ENCODE measurements at regions not wholly inside any gene's neighbourhood (a gene's known extent, or its start where the extent isn't known, plus 50 kb on each side); places are given as distances from the start of the nearest gene placed in this dataset.

DNA sequence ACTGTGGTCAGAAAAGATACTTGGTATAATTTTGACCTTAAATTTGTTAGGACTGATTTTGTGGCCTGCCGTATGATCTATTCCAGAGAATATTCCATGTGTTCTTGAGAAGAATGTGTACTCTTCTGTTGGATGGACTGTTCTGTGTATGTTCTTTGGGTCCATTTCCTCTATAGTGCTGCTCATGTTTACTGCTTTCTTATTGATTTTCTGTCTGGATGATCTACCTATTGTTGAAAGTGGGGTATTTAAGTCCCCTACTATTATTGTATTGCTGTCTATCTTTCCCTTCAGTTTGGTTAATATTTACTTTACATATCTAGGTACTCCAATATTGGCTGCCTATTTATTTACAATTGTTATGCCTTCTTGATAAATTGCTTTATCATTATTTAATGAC is 298.4 kb downstream of the BCKDHB start:
- no peak for TF ChIP-seq SMC3 (conservative IDR thresholded peaks at IDR 0.05; ENCODE audit: poor library complexity)
- no peak for TF ChIP-seq MXI1 (conservative IDR thresholded peaks at IDR 0.05; ENCODE audit: poor library complexity, severe bottlenecking)
- no peak for TF ChIP-seq CTCF (IDR thresholded peaks at IDR 0.05; ENCODE audit: poor library complexity, severe bottlenecking)
- TF ChIP-seq POLR2AphosphoS5 (IDR thresholded peaks at IDR 0.05) = no peak
- TF ChIP-seq EZH2 (IDR thresholded peaks at IDR 0.05; ENCODE audit: borderline replicate concordance, insufficient read depth, low read length, poor library complexity, severe bottlenecking) = no peak
- no peak for TF ChIP-seq EP300 (conservative IDR thresholded peaks at IDR 0.05; ENCODE audit: poor library complexity, severe bottlenecking)
- TF ChIP-seq TAF1 (IDR thresholded peaks at IDR 0.05; ENCODE audit: low read depth) = no peak
- TF ChIP-seq RAD21 (conservative IDR thresholded peaks at IDR 0.05) = no peak
- TF ChIP-seq, protein P1, sequence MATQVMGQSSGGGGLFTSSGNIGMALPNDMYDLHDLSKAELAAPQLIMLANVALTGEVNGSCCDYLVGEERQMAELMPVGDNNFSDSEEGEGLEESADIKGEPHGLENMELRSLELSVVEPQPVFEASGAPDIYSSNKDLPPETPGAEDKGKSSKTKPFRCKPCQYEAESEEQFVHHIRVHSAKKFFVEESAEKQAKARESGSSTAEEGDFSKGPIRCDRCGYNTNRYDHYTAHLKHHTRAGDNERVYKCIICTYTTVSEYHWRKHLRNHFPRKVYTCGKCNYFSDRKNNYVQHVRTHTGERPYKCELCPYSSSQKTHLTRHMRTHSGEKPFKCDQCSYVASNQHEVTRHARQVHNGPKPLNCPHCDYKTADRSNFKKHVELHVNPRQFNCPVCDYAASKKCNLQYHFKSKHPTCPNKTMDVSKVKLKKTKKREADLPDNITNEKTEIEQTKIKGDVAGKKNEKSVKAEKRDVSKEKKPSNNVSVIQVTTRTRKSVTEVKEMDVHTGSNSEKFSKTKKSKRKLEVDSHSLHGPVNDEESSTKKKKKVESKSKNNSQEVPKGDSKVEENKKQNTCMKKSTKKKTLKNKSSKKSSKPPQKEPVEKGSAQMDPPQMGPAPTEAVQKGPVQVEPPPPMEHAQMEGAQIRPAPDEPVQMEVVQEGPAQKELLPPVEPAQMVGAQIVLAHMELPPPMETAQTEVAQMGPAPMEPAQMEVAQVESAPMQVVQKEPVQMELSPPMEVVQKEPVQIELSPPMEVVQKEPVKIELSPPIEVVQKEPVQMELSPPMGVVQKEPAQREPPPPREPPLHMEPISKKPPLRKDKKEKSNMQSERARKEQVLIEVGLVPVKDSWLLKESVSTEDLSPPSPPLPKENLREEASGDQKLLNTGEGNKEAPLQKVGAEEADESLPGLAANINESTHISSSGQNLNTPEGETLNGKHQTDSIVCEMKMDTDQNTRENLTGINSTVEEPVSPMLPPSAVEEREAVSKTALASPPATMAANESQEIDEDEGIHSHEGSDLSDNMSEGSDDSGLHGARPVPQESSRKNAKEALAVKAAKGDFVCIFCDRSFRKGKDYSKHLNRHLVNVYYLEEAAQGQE (IDR thresholded peaks at IDR 0.05; ENCODE audit: borderline replicate concordance) = no peak
- Histone ChIP-seq H3K4me3 (ENCODE audit: low read length) (no peak overlapping the region), H3K27me3 (ENCODE audit: insufficient read depth, low read depth, low read length) (no peaks in the 10 kb centered on the region)

GRCh38 chr6:80403365-80403764 is 296.9 kb downstream of the BCKDHB start:
- Histone ChIP-seq H3K27ac (ENCODE audit: low read length) (no peak overlapping the region), H2AFZ (ENCODE audit: low read depth, low read length) (no peak overlapping the region), H4K20me1 (ENCODE audit: insufficient read depth) (no peaks in the 10 kb centered on the region), H3K4me2 (ENCODE audit: low read length) (no peak overlapping the region), H3K4me3 (ENCODE audit: low read length) (no peak overlapping the region), H3K36me3 (ENCODE audit: insufficient read depth, low read length) (no peaks in the 10 kb centered on the region), H3K9me2 (ENCODE audit: insufficient read depth, low read length) (no peaks in the 10 kb centered on the region), H3K9me3 (ENCODE audit: low read length) (peaks cover 3% of the 10 kb centered on the region), H3K9ac (ENCODE audit: low read length) (no peak overlapping the region), H3K79me2 (replicated peaks; ENCODE audit: insufficient read depth, low read length) (no peaks in the 10 kb centered on the region), H3F3A (ENCODE audit: insufficient read depth, low read length, poor library complexity, severe bottlenecking) (no peaks in the 10 kb centered on the region), H3K27me3 (ENCODE audit: insufficient read depth, low read depth, low read length) (no peaks in the 10 kb centered on the region)
- TF ChIP-seq MXI1 (conservative IDR thresholded peaks at IDR 0.05; ENCODE audit: poor library complexity, severe bottlenecking) (no peak), RAD21 (conservative IDR thresholded peaks at IDR 0.05) (no peak)

More for the DNA sequence above, 298.4 kb downstream of the BCKDHB start:
- H3K9me3 ChIP-seq (ENCODE audit: low read length) = peaks cover 3% of the 10 kb centered on the region
- no peak overlapping the region for H3K4me2 ChIP-seq (ENCODE audit: low read length)
- no peak overlapping the region for H3K9ac ChIP-seq (ENCODE audit: low read length)
- H3K36me3 ChIP-seq (ENCODE audit: insufficient read depth, low read length) = no peaks in the 10 kb centered on the region
- no peak overlapping the region for H3K27ac ChIP-seq (ENCODE audit: low read length)
- no peak overlapping the region for H2AFZ ChIP-seq (ENCODE audit: low read depth, low read length)
- H3F3A ChIP-seq (ENCODE audit: insufficient read depth, low read length, poor library complexity, severe bottlenecking) = no peaks in the 10 kb centered on the region
- no peaks in the 10 kb centered on the region for H4K20me1 ChIP-seq (ENCODE audit: insufficient read depth)
- no peaks in the 10 kb centered on the region for H3K79me2 ChIP-seq (replicated peaks; ENCODE audit: insufficient read depth, low read length)
- no peaks in the 10 kb centered on the region for H3K9me2 ChIP-seq (ENCODE audit: insufficient read depth, low read length)

DNA sequence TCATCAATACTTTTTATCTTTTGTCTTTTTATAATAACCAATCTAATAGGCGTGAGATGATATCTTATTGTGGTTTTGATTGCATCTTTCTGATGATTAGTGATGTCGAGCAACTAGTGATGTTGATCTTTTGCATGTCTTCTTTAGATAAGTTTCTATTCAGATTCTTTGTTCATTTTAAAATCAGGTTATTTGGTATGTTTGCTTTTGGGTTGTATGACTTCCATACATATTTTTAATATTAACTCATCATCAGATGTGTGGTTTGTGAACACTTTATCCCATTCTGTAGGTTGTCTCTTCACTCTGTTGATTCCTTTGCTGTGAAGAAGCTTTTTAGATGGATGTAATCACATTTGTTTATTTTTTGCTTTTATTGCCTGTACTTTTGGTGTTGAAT is 295.8 kb downstream of the BCKDHB start:
- no peak overlapping the region for H3K27ac ChIP-seq (ENCODE audit: low read length)
- H3K4me2 ChIP-seq (ENCODE audit: low read length) = no peak overlapping the region
- no peak overlapping the region for H2AFZ ChIP-seq (ENCODE audit: low read depth, low read length)
- no peaks in the 10 kb centered on the region for H3K36me3 ChIP-seq (ENCODE audit: insufficient read depth, low read length)
- no peak overlapping the region for H3K9ac ChIP-seq (ENCODE audit: low read length)
- no peaks in the 10 kb centered on the region for H3K79me2 ChIP-seq (replicated peaks; ENCODE audit: insufficient read depth, low read length)
- peaks cover 3% of the 10 kb centered on the region for H3K9me3 ChIP-seq (ENCODE audit: low read length)
- H3K9me2 ChIP-seq (ENCODE audit: insufficient read depth, low read length) = no peaks in the 10 kb centered on the region
- no peaks in the 10 kb centered on the region for H4K20me1 ChIP-seq (ENCODE audit: insufficient read depth)
- no peaks in the 10 kb centered on the region for H3F3A ChIP-seq (ENCODE audit: insufficient read depth, low read length, poor library complexity, severe bottlenecking)
- H3K27me3 ChIP-seq (ENCODE audit: insufficient read depth, low read depth, low read length) = no peaks in the 10 kb centered on the region
- no peak overlapping the region for H3K4me3 ChIP-seq (ENCODE audit: low read length)
- TF ChIP-seq, protein P1 (IDR thresholded peaks at IDR 0.05; ENCODE audit: borderline replicate concordance) = no peak
- no peak for TF ChIP-seq RAD21 (conservative IDR thresholded peaks at IDR 0.05)
- TF ChIP-seq POLR2AphosphoS5 (IDR thresholded peaks at IDR 0.05) = no peak
- TF ChIP-seq CTCF (IDR thresholded peaks at IDR 0.05; ENCODE audit: poor library complexity, severe bottlenecking) = no peak
- TF ChIP-seq TAF1 (IDR thresholded peaks at IDR 0.05; ENCODE audit: low read depth) = no peak
- TF ChIP-seq EP300 (conservative IDR thresholded peaks at IDR 0.05; ENCODE audit: poor library complexity, severe bottlenecking) = no peak
- TF ChIP-seq MXI1 (conservative IDR thresholded peaks at IDR 0.05; ENCODE audit: poor library complexity, severe bottlenecking) = no peak
- TF ChIP-seq EZH2 (IDR thresholded peaks at IDR 0.05; ENCODE audit: borderline replicate concordance, insufficient read depth, low read length, poor library complexity, severe bottlenecking) = no peak
- TF ChIP-seq SMC3 (conservative IDR thresholded peaks at IDR 0.05; ENCODE audit: poor library complexity) = no peak
